ENCODE measurements at regions not wholly inside any gene's neighbourhood (a gene's known extent, or its start where the extent isn't known, plus 50 kb on each side); places are given as distances from the start of the nearest gene placed in this dataset.

DNA sequence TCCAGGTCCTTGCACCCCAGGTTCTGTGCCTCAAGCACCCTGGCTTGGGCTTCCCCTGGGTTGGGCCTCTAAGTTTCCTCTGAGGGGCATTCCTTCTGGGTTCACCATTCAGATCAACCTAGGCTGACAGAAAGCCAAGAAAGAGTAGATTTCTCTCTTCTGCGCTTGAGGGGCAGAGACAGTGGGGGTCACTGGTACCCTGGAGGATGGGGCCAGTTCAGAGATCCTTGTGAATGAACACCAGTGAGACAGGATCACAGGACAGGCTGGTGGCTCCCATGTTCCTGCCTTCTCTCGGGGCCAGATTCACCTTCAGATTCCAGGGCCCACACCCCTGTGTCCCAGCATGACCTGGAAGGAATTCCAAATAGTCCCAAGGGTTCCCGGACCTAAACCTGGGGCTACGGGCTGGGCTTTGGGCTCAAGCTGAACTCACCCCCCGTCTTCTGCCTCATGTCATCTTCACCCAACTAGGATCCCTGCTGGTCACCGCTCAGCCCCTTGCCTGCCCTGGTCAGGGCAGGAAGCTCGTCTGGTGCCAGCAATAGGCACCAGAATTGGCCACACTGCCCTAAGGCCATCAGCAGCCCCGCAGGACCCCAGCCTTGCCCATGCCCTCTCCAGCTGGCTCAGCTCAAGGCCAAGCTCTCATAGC, 91.8 kb upstream of the MVB12B start:
- 83% methylated on average over 8 of the region's 8 CpGs; no CpG with 5 or more reads in 1 of the 2 experiments for WGBS, 2 experiments (ENCODE audit: extremely low coverage in 1 of 2, insufficient coverage in 1 of 2, insufficient read length in 1 of 2, insufficient replicate concordance in 2 of 2, low coverage in 1 of 2, low lambda C conversion rate in 2 of 2, missing lambda C conversion rate in 1 of 2)
- Histone ChIP-seq H4K91ac (replicated peaks; ENCODE audit: insufficient read length, low read length) (no peak overlapping the region), H4K20me1 (replicated peaks in 1 of 2; ENCODE audit: control insufficient read depth in 1 of 2, insufficient read depth in 2 of 2, low read length in 2 of 2) (no peaks in the 10 kb centered on the region), H2BK12ac (ENCODE audit: low read depth, low read length) (no peak overlapping the region), H3K4me3 (ENCODE audit: extremely low read depth in 1 of 4, insufficient read depth in 2 of 4, low read depth in 3 of 4, low read length in 4 of 4) (no peak overlapping the region), H3K27me3 (replicated peaks in 1 of 4; ENCODE audit: control insufficient read depth in 3 of 4, extremely low read depth in 1 of 4, insufficient read depth in 3 of 4, low read length in 3 of 4) (no peaks in the 10 kb centered on the region), H3K4ac (replicated peaks; ENCODE audit: insufficient read length, low read depth, low read length) (no peak overlapping the region), H3K18ac (ENCODE audit: extremely low read depth, low read length) (no peak overlapping the region), H2AK5ac (ENCODE audit: low read depth, low read length) (no peak overlapping the region), H4K8ac (ENCODE audit: extremely low read depth, insufficient read depth, low read length) (no peak overlapping the region), H2AFZ (ENCODE audit: low read length) (no peak overlapping the region), H2BK5ac (ENCODE audit: low read depth, low read length) (no peak overlapping the region), H3K79me2 (ENCODE audit: control insufficient read depth in 1 of 2, insufficient read depth in 2 of 2, low read length in 2 of 2) (no peaks in the 10 kb centered on the region), H3K23me2 (ENCODE audit: low read depth, low read length) (0 out of 2 replicates have a peak, but pooled peaks cover 2% of the 10 kb centered on the region), H3K56ac (replicated peaks; ENCODE audit: insufficient read length, low read depth, low read length) (no peak overlapping the region), H3K23ac (ENCODE audit: insufficient read length) (no peak overlapping the region), H2BK120ac (replicated peaks; ENCODE audit: low read depth, low read length) (no peak overlapping the region), H3K9me3 (ENCODE audit: insufficient read depth in 2 of 2, low read depth in 1 of 2, low read length in 1 of 2) (no peaks in the 10 kb centered on the region), H3K79me1 (ENCODE audit: low read depth, low read length) (no peaks in the 10 kb centered on the region), H2BK20ac (ENCODE audit: low read length) (no peak overlapping the region), H3K14ac (ENCODE audit: insufficient read length) (no peak overlapping the region), H2BK15ac (ENCODE audit: low read length) (no peak overlapping the region), H3K4me1 (replicated peaks in 1 of 4; ENCODE audit: control insufficient read depth in 3 of 4, insufficient read depth in 4 of 4, low read length in 3 of 4) (no peaks in the 10 kb centered on the region), H3K4me2 (ENCODE audit: insufficient read depth in 1 of 2, low read depth in 2 of 2, low read length in 2 of 2) (no peak overlapping the region), H3K9ac (replicated peaks in 1 of 4; ENCODE audit: extremely low read depth in 1 of 4, low read depth in 3 of 4, low read length in 3 of 4) (no peak overlapping the region), H3K27ac (ENCODE audit: low read depth, low read length) (no peak overlapping the region), H3K36me3 (ENCODE audit: control insufficient read depth in 2 of 4, insufficient read depth in 4 of 4, low read length in 3 of 4) (no peaks in the 10 kb centered on the region), H4K5ac (ENCODE audit: insufficient read length, low read depth, low read length) (no peak overlapping the region)
- DNase-seq (ENCODE audit: low read depth in 1 of 2, low spot score in 2 of 2) (no peak), FAIRE-seq (no peak)
- ChIA-PET POLR2A (ENCODE audit: partially characterized antibody) (no interaction called here), CTCF (ENCODE audit: partially characterized antibody) (interaction anchor here (0.5 kb wide), 1 partner anchor 520 kb away, joined by 3 read pairs; no protein-coding TSS in a partner anchor)
- TF ChIP-seq RXRA (IDR thresholded peaks at IDR 0.05; ENCODE audit: insufficient read depth, low read depth, low read length) (no peak), CHD1 (IDR thresholded peaks at IDR 0.05; ENCODE audit: low read depth, low read length) (no peak), FOSL1 (IDR thresholded peaks at IDR 0.05; ENCODE audit: insufficient read depth, low read depth, low read length) (no peak), RFX5 (IDR thresholded peaks at IDR 0.05; ENCODE audit: borderline replicate concordance, low read depth, low read length) (no peak), HDAC6 (IDR thresholded peaks at IDR 0.05; ENCODE audit: low read depth, low read length) (no peak), SP4 (IDR thresholded peaks at IDR 0.05; ENCODE audit: low read length) (no peak), CBX5 (IDR thresholded peaks at IDR 0.05; ENCODE audit: low read depth, low read length) (no peak), TBP (IDR thresholded peaks at IDR 0.05; ENCODE audit: low read depth, low read length) (no peak), BRCA1 (IDR thresholded peaks at IDR 0.05; ENCODE audit: low read depth, low read length) (no peak)
- TF ChIP-seq, protein P1, sequence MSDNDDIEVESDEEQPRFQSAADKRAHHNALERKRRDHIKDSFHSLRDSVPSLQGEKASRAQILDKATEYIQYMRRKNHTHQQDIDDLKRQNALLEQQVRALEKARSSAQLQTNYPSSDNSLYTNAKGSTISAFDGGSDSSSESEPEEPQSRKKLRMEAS (IDR thresholded peaks at IDR 0.05) = no peak
